CD4-positive, alpha-beta T cell treated with Interleukin-10 for 1 hour (primary cell): ENCODE measurements at regions not wholly inside any gene's neighbourhood (a gene's known extent, or its start where the extent isn't known, plus 50 kb on each side); places are given as distances from the start of the nearest gene placed in this dataset.

Experiments
- DNase-seq: peaks from one replicate; pipeline ENCODE4 v3.0.0-alpha.2; 2020

- DNase-seq = no peak
Measured at GRCh38 chr18:79628416-79629248, 51.0 kb upstream of the CTDP1 start.

DNA sequence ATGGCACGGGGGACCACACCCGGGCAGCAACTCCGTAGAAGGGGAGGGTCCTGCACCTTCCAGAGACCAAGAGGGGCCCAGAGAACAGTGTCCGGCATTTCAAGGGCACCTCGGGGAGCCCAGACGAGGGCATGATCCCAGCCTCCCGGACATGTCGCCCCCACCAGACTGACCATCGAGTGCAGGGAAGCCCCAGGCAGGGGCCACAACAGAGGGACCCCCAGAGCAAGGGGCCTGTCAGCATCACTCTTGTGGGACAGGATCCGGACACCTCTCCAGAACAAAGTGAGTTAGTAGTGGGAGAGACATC is 50.4 kb upstream of the CTDP1 start:
- no peak for DNase-seq

DNA sequence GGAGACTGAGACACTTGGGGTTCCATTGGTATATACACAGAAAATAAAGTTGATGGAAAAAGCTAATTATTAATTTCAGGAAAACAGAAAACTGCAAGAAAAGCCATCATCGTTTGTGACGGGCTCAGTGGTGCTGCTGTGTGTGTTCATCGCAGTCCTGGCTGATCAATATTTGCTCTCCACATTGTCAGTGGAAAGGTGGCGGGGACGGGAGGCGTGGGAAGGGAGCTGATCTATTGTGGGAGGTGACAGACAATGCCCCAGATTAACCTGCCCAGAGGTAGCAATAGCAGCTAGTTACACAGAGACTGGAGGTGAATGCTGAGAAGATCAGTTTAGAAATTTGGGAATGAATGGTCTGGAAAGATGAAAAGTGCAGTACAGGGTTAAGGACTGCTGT is 50.0 kb upstream of the CTDP1 start:
- no peak for DNase-seq
